Nucleus accumbens (tissue), 56 donors: ENCODE measurements at regions not wholly inside any gene's neighbourhood (a gene's known extent, or its start where the extent isn't known, plus 50 kb on each side); places are given as distances from the start of the nearest gene placed in this dataset.
"Not testable (repeated sequence)": the region's sequence is repeated elsewhere in the genome, so short reads cannot be mapped to it uniquely, and the experiment has no call there.

Experiments
- DNase-seq, 56 donors: peaks; one replicate each; lab custom pipeline; 2025; lab: John Stamatoyannopoulos, UW

- DNase-seq = no peak
Observed at GRCh38 chr12:84091651-84092050, 820.9 kb downstream of the SLC6A15 start.

- no peak for DNase-seq
Observed at GRCh38 chr12:84089356-84089755, 823.2 kb downstream of the SLC6A15 start.

- no peak for DNase-seq
Observed at GRCh38 chr12:84085046-84085445, 827.6 kb downstream of the SLC6A15 start.

GRCh38 chr12:84079626-84080025 is 833.0 kb downstream of the SLC6A15 start:
- DNase-seq = no peak

GRCh38 chr12:84077679-84078078 is 834.9 kb downstream of the SLC6A15 start:
- DNase-seq = no peak

- DNase-seq = no peak
Observed at GRCh38 chr12:84075991-84076390, 836.6 kb downstream of the SLC6A15 start.

GRCh38 chr12:84073401-84073800 is 839.2 kb downstream of the SLC6A15 start:
- DNase-seq = no peak

GRCh38 chr12:84072961-84073360 is 839.6 kb downstream of the SLC6A15 start:
- no peak for DNase-seq

- no peak for DNase-seq
Observed at GRCh38 chr12:84070292-84070691, 842.3 kb downstream of the SLC6A15 start.

GRCh38 chr12:84069699-84070098 is 842.9 kb downstream of the SLC6A15 start:
- DNase-seq = no peak

GRCh38 chr12:84069198-84069597 is 843.4 kb downstream of the SLC6A15 start:
- DNase-seq = no peak

- DNase-seq = no peak
Observed at GRCh38 chr12:84058136-84058535, 854.5 kb downstream of the SLC6A15 start.

GRCh38 chr12:84054811-84055210 is 857.8 kb downstream of the SLC6A15 start:
- DNase-seq = no peak

- no peak for DNase-seq
Observed at GRCh38 chr12:84047881-84048280, 864.7 kb downstream of the SLC6A15 start.

- DNase-seq = no peak
Observed at GRCh38 chr12:84046859-84047258, 865.7 kb downstream of the SLC6A15 start.

GRCh38 chr12:84043355-84043754 is 869.2 kb downstream of the SLC6A15 start:
- no peak for DNase-seq

GRCh38 chr12:84038242-84038641 is 874.4 kb downstream of the SLC6A15 start:
- no peak for DNase-seq

- no peak for DNase-seq
Observed at GRCh38 chr12:84036912-84037311, 875.7 kb downstream of the SLC6A15 start.

GRCh38 chr12:84035766-84036165 is 876.8 kb downstream of the SLC6A15 start:
- DNase-seq = no peak

GRCh38 chr12:84034871-84035270 is 877.7 kb downstream of the SLC6A15 start:
- DNase-seq = no peak

- no peak for DNase-seq
Observed at GRCh38 chr12:84033162-84033561, 879.4 kb downstream of the SLC6A15 start.

GRCh38 chr12:84018556-84019179 is 893.9 kb downstream of the SLC6A15 start:
- DNase-seq = not testable (repeated sequence)

GRCh38 chr12:84016956-84017355 is 895.6 kb downstream of the SLC6A15 start:
- no peak for DNase-seq
